Activated CD4-positive, alpha-beta T cell treated with anti-CD3 and anti-CD28 coated beads, Interleukin-2, amount 10 ng/mL, durations not matched to agents 7 days and 5 days (primary cell): ENCODE measurements at regions not wholly inside any gene's neighbourhood (a gene's known extent, or its start where the extent isn't known, plus 50 kb on each side); places are given as distances from the start of the nearest gene placed in this dataset.

ENCODE experiments used
- CTCF ChIA-PET: fragments of 350-600 bp; sonication (Branson Sonifier 250); formaldehyde crosslinking; loops from one replicate; lab custom pipeline; 2021; ENCODE audit warnings: antibody characterized with exemption; lab: Charles Lee
- POLR2A ChIA-PET: fragments of 350-600 bp; sonication (Branson Sonifier 250); formaldehyde crosslinking; loops from one replicate; lab custom pipeline; 2021; ENCODE audit warnings: antibody characterized with exemption; lab: Charles Lee
- DNase-seq: peaks from one replicate; pipeline ENCODE4 v3.0.0-alpha.2; 2020
- H3K27ac Mint-ChIP-seq: one replicate; pipeline ENCODE4 v1.8.0; 2021; ENCODE audit warnings: mild to moderate bottlenecking, moderate library complexity, mixed read lengths
- H3K27me3 Mint-ChIP-seq: one replicate; pipeline ENCODE4 v1.8.0; 2021; ENCODE audit warnings: mixed read lengths
- H3K36me3 Mint-ChIP-seq: one replicate; pipeline ENCODE4 v1.8.0; 2021; ENCODE audit warnings: low read depth, mixed read lengths
- H3K4me1 Mint-ChIP-seq: one replicate; pipeline ENCODE4 v1.8.0; 2021; ENCODE audit warnings: mixed read lengths
- H3K4me3 Mint-ChIP-seq: one replicate; pipeline ENCODE4 v1.8.0; 2021; ENCODE audit warnings: mild to moderate bottlenecking, moderate library complexity, mixed read lengths
- H3K9me3 Mint-ChIP-seq: one replicate; pipeline ENCODE4 v1.8.0; 2021; ENCODE audit warnings: mixed read lengths

DNA sequence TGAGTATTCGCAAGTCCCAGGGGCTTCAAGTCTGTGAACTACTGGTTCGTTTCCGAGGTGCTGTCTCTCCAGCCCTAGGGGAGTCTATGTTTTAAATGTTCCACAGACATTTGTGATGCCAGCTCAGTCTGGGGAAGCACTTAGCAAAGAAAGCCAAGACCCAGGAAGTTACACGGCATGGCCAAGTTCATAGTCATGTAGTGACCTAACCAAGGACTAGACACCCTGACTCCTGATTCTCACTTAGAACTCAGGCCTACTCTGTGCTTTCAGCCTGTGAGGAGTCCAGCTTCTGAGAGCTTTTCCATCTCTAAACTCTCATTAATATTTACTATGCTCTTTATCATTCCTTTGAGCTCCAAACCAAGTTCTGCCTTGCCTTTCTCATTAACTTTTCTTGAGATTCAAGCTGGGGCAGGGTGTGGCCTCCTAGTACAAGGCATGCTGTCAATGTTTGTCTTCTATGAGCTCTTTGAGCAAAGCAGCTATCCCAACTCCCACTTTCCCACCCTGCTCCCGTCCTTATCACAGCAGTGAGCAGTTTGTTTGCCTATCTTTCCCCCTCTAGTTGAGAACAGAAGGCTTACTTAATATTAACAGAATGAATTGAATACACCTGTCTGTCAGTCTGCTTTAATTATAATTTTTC is 105.4 kb upstream of the FAM9C start:
- Mint-ChIP-seq H3K9me3 (peaks cover 36% of the 10 kb centered on the region), H3K4me3 (no peak overlapping the region), H3K4me1 (peaks cover 15% of the 10 kb centered on the region), H3K27ac (no peak overlapping the region), H3K27me3 (no peaks in the 10 kb centered on the region), H3K36me3 (peaks cover 13% of the 10 kb centered on the region)
- CTCF ChIA-PET = no interaction called here
- no peak for DNase-seq
- POLR2A ChIA-PET = no interaction called here

DNA sequence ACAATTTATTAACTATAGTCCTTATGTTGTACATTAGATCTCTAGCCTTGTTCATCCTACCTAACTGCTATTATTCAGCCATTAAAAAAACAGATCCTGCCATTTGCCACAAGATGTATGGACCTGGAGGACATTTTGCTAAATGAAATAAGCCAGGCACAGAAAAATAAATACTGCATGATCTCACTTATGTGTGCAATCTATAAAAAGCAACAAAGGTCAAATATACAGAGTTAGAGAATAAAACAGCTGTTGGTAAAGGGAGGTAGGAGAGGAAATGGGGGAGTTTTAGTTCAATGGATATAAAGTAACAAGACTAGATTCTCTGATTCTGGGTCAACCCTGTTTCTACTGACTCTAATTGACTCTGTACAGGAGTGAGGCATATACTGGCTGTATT is 103.3 kb upstream of the FAM9C start:
- Mint-ChIP-seq H3K27me3 (no peaks in the 10 kb centered on the region), H3K9me3 (peaks cover 29% of the 10 kb centered on the region), H3K27ac (no peak overlapping the region), H3K36me3 (peaks cover 6% of the 10 kb centered on the region), H3K4me1 (peaks cover 18% of the 10 kb centered on the region), H3K4me3 (no peak overlapping the region)
- CTCF ChIA-PET = interaction anchor here (1.1 to 2.1 kb wide), 3 partner anchors 16 to 201 kb away, joined by 3 to 5 read pairs (median 4); no protein-coding TSS in a partner anchor
- POLR2A ChIA-PET = no interaction called here
- DNase-seq = no peak

DNA sequence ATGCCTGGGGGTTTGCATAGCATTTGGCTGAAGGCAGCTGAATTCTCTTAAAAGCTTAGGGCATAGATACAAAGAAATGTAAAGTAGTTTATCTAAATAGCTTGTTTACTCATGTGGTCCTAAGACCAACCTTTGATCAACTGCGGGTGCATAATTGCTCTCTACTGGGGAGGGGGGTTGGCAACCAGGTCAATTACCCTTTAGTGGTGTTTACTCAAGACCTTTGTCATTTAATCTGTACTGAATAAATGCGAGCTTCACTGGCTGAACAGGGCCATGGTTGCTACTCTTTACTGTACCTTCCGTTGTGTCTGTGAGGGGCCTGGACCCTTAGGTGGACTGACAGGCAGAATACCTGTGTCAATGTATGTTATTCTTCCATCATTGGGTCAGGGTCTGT is 102.7 kb upstream of the FAM9C start:
- Mint-ChIP-seq H3K27me3 (no peaks in the 10 kb centered on the region), H3K27ac (no peak overlapping the region), H3K36me3 (peaks cover 5% of the 10 kb centered on the region), H3K9me3 (peaks cover 29% of the 10 kb centered on the region), H3K4me1 (peaks cover 17% of the 10 kb centered on the region), H3K4me3 (no peak overlapping the region)
- DNase-seq = no peak
- ChIA-PET CTCF (interaction anchor here (1.2 to 2.1 kb wide), 2 partner anchors 16 to 20 kb away, joined by 3 to 5 read pairs; no protein-coding TSS in a partner anchor), POLR2A (no interaction called here)

DNA sequence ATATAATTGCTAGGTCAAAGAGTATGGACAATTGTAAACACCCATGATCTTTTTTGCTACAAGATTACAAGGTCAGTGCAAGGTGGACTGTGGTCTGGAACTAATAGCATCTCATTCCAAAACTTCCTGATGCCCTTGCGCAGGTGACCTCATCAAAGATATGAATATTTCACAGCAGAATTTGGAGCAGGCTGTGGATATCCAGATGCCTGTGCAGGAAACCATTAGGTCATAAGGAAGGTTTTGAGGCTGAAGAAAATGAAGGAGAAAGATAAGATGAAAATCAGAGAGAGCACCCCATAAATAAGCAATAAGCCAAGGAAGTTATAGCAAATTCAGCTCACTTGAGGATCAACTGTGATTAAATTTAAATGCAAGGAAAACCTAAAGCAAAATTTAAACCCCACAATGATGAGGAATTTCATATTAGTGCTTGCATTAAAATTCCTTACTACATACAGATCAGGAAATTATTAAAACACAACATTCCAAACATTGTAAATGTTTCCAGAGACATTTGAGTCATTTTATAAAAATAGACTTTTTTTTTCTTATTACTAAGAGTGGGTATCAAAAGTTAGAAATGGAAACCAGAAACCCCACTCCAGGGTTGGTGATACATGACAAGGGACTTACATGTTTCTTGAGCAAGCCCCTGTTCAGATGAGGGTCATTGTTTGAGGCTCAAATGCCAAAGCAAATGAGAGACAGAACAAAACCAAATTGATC is 100.7 kb upstream of the FAM9C start:
- no peak overlapping the region for H3K4me3 Mint-ChIP-seq
- CTCF ChIA-PET = no interaction called here
- POLR2A ChIA-PET = no interaction called here

DNA sequence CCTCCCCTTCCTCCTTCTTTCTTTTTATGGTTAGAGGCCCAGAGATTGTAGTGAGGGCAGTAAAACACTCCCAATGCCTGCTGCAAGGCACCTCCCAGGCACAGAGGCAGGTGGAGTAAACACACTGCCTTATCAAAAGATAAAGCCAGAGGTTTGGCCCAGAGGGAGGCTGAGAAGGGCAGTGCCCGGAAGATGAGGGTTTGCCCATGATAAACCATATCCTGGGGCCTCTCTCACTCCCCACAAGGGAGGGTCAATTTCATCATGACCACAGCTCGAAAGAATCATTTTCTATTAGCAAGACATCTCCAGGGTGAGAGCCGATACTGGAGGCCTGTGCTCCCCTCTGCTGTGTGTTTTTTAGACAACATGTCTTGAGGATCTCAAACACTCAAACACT is 98.5 kb upstream of the FAM9C start:
- H3K36me3 Mint-ChIP-seq = peaks cover 7% of the 10 kb centered on the region
- H3K4me1 Mint-ChIP-seq = peaks cover 7% of the 10 kb centered on the region
- H3K27ac Mint-ChIP-seq = no peak overlapping the region
- H3K9me3 Mint-ChIP-seq = peaks cover 20% of the 10 kb centered on the region
- no peak for DNase-seq
- H3K4me3 Mint-ChIP-seq = no peak overlapping the region
- CTCF ChIA-PET = interaction anchor here (1.4 kb wide), 1 partner anchor 196 kb away, joined by 3 read pairs; no protein-coding TSS in a partner anchor
- POLR2A ChIA-PET = no interaction called here
- no peaks in the 10 kb centered on the region for H3K27me3 Mint-ChIP-seq

More for the DNA sequence above, 100.7 kb upstream of the FAM9C start:
- H3K27ac Mint-ChIP-seq = no peak overlapping the region
- no peaks in the 10 kb centered on the region for H3K27me3 Mint-ChIP-seq
- H3K9me3 Mint-ChIP-seq = peaks cover 24% of the 10 kb centered on the region
- H3K36me3 Mint-ChIP-seq = peaks cover 7% of the 10 kb centered on the region
- no peak for DNase-seq
- H3K4me1 Mint-ChIP-seq = peaks cover 7% of the 10 kb centered on the region

DNA sequence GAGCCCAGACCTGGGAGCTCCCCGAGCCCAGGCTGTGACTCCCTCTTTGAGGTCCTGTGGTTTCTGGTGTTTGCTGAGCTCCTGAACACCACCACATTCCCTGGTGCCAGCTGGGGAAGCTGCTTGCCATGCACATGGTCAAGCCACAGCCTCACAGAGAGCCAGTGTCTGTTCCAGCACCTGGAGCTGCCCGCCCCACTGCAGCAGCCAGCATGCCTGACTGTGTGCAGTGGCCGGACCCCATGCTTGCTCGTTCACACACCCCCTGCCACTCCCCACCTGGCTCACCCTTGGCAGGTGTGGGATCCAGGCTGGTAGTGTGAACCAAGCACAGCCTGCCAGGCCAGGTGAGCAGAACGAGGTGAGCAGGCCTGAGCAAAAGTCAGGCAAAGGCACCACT is 95.6 kb upstream of the FAM9C start:
- H3K27ac Mint-ChIP-seq = no peak overlapping the region
- H3K4me3 Mint-ChIP-seq = no peak overlapping the region
- H3K4me1 Mint-ChIP-seq = peaks cover 7% of the 10 kb centered on the region
- ChIA-PET POLR2A (no interaction called here), CTCF (interaction anchor here (1.2 kb wide), 1 partner anchor 9 kb away, joined by 3 read pairs; no protein-coding TSS in a partner anchor)
- H3K9me3 Mint-ChIP-seq = no peaks in the 10 kb centered on the region
- no peaks in the 10 kb centered on the region for H3K27me3 Mint-ChIP-seq
- DNase-seq = no peak
- H3K36me3 Mint-ChIP-seq = peaks cover 2% of the 10 kb centered on the region

DNA sequence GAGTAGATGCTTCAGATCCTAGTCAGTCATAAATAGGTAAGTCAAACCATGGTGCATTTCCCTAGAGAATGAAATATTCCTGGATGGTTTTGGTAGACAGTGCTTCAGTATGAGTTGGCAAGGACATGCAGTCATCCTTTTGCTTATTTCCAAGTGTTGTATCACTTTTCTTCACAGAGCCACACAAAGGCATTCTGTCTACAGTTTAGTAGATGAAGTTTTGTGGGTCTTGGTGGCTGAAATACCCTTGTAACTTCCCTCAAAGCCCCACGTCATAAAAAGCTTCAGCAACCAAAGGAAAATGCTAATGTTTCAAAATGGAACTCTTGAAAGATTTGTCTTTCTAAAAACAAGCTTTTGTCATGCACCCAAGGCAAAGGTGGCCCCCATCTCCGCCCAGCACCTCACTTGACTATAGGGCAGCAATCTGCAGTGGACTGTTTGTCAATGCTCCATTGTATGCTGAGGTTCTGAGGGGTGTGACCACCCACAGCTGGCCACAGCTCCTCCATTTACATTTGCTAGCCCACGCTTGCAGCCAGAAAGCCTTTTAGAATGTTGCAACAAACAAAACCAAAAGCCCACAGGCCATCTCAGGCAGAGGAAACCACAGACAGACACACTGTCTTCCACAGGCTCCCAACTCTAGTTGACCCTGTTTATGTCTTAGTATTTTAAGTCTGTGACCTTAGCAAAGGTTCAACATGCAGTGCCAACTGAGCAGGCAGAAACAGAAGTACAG is 87.1 kb upstream of the FAM9C start:
- Mint-ChIP-seq H3K4me1 (peaks cover 40% of the 10 kb centered on the region), H3K27me3 (no peaks in the 10 kb centered on the region), H3K27ac (no peak overlapping the region), H3K36me3 (no peaks in the 10 kb centered on the region), H3K9me3 (peaks cover 6% of the 10 kb centered on the region), H3K4me3 (no peak overlapping the region)
- peak; percentile 46 for DNase-seq
- ChIA-PET POLR2A (no interaction called here), CTCF (interaction anchor here (1.0 to 1.1 kb wide), 2 partner anchors 11 to 15 kb away, joined by 3 to 4 read pairs; no protein-coding TSS in a partner anchor)

DNA sequence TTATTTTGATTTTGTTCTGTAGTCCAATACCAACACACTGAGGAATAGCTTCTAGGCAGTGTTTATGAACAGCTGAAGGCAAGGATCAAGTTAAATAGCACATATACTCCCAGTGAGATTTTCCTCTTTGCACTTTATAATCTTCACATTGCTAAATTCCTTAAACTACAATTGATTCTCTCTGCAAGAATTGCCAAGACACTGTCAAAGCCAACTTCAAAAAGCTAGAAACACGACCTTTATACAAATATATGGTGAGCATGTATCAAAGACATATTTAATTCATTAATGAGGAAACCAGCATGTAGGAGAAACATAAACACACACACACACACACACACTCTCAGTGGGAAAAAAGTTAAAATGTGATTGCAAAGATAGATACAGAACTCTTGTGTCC is 86.4 kb upstream of the FAM9C start:
- no peak for DNase-seq
- POLR2A ChIA-PET = no interaction called here
- Mint-ChIP-seq H3K4me1 (peaks cover 43% of the 10 kb centered on the region), H3K36me3 (no peaks in the 10 kb centered on the region), H3K27me3 (no peaks in the 10 kb centered on the region), H3K4me3 (no peak overlapping the region), H3K9me3 (peaks cover 6% of the 10 kb centered on the region), H3K27ac (no peak overlapping the region)
- CTCF ChIA-PET = interaction anchor here (1.0 to 1.1 kb wide), 2 partner anchors 11 to 16 kb away, joined by 3 to 4 read pairs; no protein-coding TSS in a partner anchor

DNA sequence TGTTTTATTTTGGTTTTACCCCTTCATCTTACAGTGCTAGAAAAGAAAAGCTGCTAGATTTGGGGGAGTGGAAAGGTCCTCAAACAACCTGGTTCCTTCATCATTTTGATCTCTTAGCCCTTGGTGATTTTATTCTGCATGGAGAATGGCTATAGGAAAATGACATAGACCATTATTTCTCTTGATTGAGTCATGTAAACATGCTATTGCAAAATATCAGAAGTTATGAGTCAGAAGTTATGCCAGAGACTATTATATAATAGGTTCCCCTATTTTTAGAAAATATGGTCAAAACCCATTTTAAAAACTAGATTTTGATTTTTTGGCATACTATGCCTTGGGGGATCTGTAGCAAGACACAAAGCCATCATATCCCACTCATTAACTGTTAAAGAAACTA is 83.7 kb upstream of the FAM9C start:
- Mint-ChIP-seq H3K9me3 (peaks cover 6% of the 10 kb centered on the region), H3K27me3 (no peaks in the 10 kb centered on the region), H3K4me3 (no peak overlapping the region), H3K27ac (no peak overlapping the region), H3K36me3 (peaks cover 4% of the 10 kb centered on the region), H3K4me1 (peaks cover 69% of the 10 kb centered on the region)
- no peak for DNase-seq
- ChIA-PET POLR2A (no interaction called here), CTCF (no interaction called here)

DNA sequence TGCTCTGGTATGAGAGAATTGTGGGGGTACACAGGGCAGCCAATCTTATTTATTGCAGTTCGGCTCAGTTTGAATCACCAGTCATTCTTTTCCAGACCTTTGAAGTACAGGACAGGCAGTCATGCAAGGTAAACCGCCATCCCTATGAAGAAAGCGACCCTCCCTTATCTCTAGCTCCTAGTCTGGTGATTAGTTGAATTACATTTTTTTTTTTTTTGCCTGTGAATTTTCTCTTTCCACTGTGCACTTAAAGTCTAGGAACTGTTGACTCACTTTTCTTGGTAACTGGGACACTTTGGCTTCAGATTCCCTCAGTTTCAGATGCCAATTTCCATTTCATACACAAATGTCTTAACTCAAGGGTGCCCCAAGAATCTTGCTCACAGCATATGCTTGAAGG is 82.4 kb upstream of the FAM9C start:
- Mint-ChIP-seq H3K36me3 (peaks cover 11% of the 10 kb centered on the region), H3K4me3 (no peak overlapping the region), H3K27me3 (no peaks in the 10 kb centered on the region), H3K4me1 (peaks cover 77% of the 10 kb centered on the region), H3K9me3 (peaks cover 9% of the 10 kb centered on the region), H3K27ac (peak overlapping the region; percentile 13)
- ChIA-PET CTCF (interaction anchor here (0.6 to 0.9 kb wide), 2 partner anchors 15 to 313 kb away, joined by 4 to 5 read pairs; no protein-coding TSS in a partner anchor), POLR2A (no interaction called here)
- no peak for DNase-seq

DNA sequence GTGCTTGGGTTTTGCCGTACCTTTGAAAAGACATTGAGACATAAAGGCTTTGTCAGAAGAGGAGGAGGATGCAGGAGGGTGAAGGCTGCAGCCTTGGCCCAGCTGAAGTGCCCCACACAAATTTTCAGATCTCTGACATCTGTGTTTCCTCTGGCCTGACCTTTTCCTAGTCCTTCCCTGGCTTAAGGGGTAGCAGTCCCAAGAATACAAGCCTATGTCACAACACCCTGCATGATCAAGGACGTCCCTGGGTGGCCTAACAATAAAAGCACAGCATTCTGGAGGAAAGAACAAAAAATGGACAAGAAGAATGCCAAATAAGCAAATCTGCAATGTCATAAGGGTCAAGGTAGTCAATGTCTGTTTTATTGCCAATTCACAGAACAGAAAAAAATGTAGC is 80.8 kb upstream of the FAM9C start:
- POLR2A ChIA-PET = no interaction called here
- Mint-ChIP-seq H3K4me3 (no peak overlapping the region), H3K27ac (peak overlapping the region; percentile 90), H3K9me3 (peaks cover 11% of the 10 kb centered on the region), H3K27me3 (no peaks in the 10 kb centered on the region), H3K4me1 (peaks cover 64% of the 10 kb centered on the region), H3K36me3 (peaks cover 13% of the 10 kb centered on the region)
- no peak for DNase-seq
- CTCF ChIA-PET = interaction anchor here (0.6 to 2.1 kb wide), 3 partner anchors 34 to 175 kb away, joined by 3 to 8 read pairs (median 6); no protein-coding TSS in a partner anchor

DNA sequence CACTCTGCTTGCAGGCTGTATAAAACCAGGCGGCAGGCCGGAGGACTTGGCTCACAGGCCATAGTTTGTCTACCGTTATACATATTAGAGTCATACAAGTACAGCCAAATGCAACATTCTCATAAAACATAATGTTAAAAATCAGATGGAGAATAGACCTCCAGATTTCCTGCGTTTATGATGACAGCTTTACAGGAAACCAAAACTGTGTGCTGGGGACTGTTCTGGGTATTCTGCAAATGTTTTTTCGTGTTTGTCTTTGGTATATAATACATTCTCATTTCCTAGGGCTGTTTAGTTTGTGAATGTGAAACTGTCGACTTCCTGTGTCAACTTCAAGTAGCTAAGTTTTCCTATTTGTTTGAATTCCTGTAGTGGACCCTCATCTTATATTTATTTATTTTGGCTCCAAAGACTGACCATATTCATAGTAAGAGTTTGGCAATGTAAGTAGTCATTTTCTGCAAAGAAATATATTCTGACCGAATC is 79.5 kb upstream of the FAM9C start:
- Mint-ChIP-seq H3K4me3 (peak overlapping the region; percentile 51), H3K4me1 (peaks cover 59% of the 10 kb centered on the region), H3K36me3 (peaks cover 14% of the 10 kb centered on the region), H3K27ac (peak overlapping the region; percentile 90), H3K9me3 (peaks cover 17% of the 10 kb centered on the region), H3K27me3 (no peaks in the 10 kb centered on the region)
- ChIA-PET CTCF (interaction anchor here (0.7 to 2.5 kb wide), 4 partner anchors 32 to 177 kb away, joined by 4 to 8 read pairs (median 6); no protein-coding TSS in a partner anchor), POLR2A (interaction anchor here (0.6 kb wide), 1 partner anchor 35 kb away, joined by 5 read pairs; no protein-coding TSS in a partner anchor)
- DNase-seq = peak; percentile 23
